Medulla oblongata (tissue), 1 donor: ENCODE measurements at regions not wholly inside any gene's neighbourhood (a gene's known extent, or its start where the extent isn't known, plus 50 kb on each side); places are given as distances from the start of the nearest gene placed in this dataset.
"Not testable (repeated sequence)": the region's sequence is repeated elsewhere in the genome, so short reads cannot be mapped to it uniquely, and the experiment has no call there.

Experiments used
- DNase-seq: peaks from one replicate; pipeline ENCODE4 v3.0.0-alpha.2; 2015; ENCODE audit errors: extremely low spot score

DNA sequence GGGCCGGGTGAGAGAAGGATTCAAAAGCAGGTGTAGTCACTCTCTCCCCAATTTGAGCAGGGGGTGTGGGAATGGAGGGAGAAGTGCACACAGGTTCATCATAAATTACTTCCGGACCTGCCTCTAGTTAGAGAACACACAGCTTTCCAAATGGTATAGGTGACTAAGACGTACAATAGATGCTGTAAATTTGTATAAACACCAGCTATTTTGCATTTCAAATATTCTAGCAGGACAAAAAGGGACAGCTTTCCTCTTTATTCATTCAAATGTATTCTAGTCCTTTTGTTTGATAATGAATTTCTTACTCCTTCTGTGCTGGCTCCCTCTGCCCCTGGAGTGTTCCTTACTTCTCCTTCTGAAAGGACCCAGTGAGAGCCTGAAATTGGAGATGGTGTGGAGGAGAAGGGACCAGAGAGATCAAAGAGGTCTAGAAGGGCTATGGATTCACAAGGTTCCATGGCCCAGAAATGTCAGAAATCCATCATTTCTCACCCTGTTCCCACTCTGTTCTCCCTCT is 53.2 kb upstream of the SH3BP4 start:
- no peak for DNase-seq

GRCh38 chr2:234888442-234888841 is 63.4 kb upstream of the SH3BP4 start:
- DNase-seq: not testable (repeated sequence)

- no peak for DNase-seq
Measured at GRCh38 chr2:234887195-234887594, 64.6 kb upstream of the SH3BP4 start.

GRCh38 chr2:234885886-234886285 is 65.9 kb upstream of the SH3BP4 start:
- DNase-seq: no peak

DNA sequence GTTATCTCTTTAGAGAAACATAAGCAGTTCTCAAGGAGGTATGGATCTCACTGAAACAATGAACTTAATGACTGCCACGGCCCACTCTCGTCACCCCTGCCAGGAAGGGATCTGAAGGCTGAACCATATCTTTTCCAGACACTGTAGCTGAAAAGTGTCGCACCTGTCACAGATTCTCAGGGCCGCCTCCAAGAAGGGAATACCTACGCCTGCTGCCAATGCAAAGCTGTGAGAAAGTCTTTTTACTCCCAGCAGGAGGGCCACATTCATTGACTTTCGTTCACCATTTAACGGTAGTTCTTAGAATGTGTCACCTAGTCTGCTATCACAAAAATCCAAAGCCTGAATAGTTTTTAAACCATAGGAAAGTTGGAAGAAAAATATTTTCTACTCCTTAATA is 66.7 kb upstream of the SH3BP4 start:
- DNase-seq: no peak

DNA sequence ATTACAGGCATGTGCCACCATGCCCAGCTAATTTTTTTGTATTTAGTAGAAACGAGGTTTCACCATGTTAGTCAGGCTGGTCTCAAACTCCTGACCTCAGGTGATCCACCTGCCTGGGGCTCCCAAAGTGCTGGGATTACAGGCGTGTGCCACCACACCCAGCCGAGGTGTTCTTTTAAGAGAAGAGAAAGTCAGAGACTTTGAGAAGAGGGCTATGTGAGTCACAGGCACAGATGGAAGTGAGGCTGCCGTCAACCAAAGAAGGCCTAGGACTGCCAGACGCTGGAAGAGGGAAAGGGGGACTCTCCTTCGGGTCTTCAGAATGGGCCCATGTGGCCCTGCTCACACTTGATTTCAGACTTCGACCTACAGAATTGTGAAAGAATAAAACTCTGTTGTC is 67.2 kb upstream of the SH3BP4 start:
- no peak for DNase-seq

GRCh38 chr2:234881413-234882241 is 70.2 kb upstream of the SH3BP4 start:
- DNase-seq: peak; percentile 96

GRCh38 chr2:234880551-234881211 is 71.1 kb upstream of the SH3BP4 start:
- DNase-seq: no peak

- no peak for DNase-seq
Measured at GRCh38 chr2:234879671-234880455, 72.0 kb upstream of the SH3BP4 start.

GRCh38 chr2:234876621-234877020 is 75.2 kb upstream of the SH3BP4 start:
- not testable (repeated sequence) for DNase-seq

DNA sequence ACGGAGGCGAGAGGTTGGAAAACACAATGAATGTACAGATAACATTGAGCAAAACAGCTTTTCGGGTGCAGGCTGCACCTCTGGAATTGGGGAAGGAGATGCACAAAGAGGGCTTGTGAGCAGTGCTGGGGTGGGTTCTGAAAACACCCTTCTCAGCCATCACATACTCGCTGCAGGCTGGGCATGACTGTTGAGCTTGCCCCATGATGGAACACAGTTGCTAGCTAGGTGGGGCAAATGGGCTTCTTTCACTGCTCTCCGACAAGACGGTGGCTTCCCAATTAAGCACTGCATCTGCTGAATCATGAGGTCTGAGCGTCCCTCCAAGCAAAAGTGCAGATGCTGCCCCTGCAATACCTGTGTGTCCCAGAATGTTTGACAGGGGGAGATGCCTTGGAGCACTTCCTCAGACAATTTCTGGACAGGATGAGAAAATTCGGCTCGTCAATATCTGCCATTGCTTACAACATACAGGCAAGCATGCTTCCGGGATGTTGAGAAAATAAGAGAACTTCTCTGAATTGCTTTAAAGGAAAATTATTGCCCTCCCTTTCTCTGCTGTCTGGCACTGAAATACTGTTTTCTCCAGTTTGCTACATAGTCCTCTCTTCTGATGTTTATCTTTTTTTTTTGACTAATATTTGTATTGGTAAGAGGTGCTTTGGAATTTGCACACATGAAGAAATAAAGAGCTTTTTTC is 77.3 kb upstream of the SH3BP4 start:
- no peak for DNase-seq

- DNase-seq: no peak
Measured at GRCh38 chr2:234873828-234874173, 78.0 kb upstream of the SH3BP4 start.

GRCh38 chr2:234873103-234873827 is 78.6 kb upstream of the SH3BP4 start:
- DNase-seq: no peak

- no peak for DNase-seq
Measured at GRCh38 chr2:234869969-234870368, 81.8 kb upstream of the SH3BP4 start.

GRCh38 chr2:234869164-234869563 is 82.7 kb upstream of the SH3BP4 start:
- DNase-seq: no peak

- DNase-seq: no peak
Measured at GRCh38 chr2:234867882-234868285, 83.9 kb upstream of the SH3BP4 start.

- DNase-seq: no peak
Measured at GRCh38 chr2:234865586-234865985, 86.2 kb upstream of the SH3BP4 start.

- DNase-seq: no peak
Measured at GRCh38 chr2:234865040-234865439, 86.8 kb upstream of the SH3BP4 start.

GRCh38 chr2:234864506-234864905 is 87.3 kb upstream of the SH3BP4 start:
- no peak for DNase-seq

DNA sequence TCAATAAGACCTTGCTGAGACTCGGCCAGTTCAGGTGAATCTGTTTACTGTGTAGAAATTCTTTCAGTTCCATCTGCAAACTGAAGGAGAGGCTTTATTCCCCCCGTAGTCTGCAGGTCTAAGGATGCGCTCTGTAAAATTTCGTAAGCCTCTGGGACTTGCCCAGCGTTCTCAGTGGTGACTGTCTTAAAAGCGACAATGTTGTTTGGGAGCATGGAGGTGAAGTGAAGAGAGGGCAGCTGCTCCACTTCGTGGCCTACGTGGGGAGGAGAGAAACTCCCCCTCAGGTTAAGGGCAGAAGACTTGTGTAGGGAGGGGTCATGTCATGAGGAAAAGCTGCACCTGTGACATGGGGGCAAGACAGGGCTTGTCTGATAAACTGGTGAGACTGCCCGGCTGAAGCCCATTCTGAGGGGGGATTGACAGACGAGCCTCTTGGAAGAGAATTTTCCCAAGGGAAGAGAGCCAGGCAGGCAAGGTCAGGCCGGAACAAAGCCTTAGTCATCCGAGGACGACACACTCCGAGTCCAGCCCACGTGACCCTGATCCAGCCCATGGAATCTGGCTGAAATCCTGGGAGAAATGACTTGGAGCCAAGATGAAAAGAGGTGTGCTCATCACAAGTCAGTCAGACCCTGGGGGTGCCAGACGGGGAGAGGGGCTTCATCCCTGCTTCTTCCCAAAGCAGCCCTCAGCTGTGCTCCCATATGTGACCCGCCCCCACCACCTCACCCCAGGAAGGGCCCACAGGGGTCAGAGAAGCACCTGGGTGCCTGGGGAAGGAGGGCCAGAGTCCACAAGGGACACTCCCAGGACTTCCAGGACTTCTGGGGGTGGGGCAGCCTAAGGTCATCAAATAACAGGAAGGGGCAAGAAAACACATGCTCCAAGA is 88.5 kb upstream of the SH3BP4 start:
- peak; percentile 76 for DNase-seq
